GM23248 (cell line): ENCODE measurements at regions not wholly inside any gene's neighbourhood (a gene's known extent, or its start where the extent isn't known, plus 50 kb on each side); places are given as distances from the start of the nearest gene placed in this dataset.

Source experiments
- DNase-seq: peaks from one replicate; pipeline ENCODE4 v3.0.0-alpha.2; 2015
- H2AFZ ChIP-seq: fragments of 200-600 bp; sonication (generic); 2 replicates; pipeline ENCODE4 v1.6.1; 2016; ENCODE audit warnings: antibody characterized with exemption
- H3F3A ChIP-seq: fragments of 200-600 bp; sonication (generic); 2 replicates; pipeline ENCODE4 v1.6.1; 2016; ENCODE audit warnings: mild to moderate bottlenecking, antibody characterized with exemption, mixed run types; ENCODE audit not compliant: insufficient read depth
- H3K27ac ChIP-seq: fragments of 200-600 bp; sonication (generic); 2 replicates; pipeline ENCODE4 v1.5.1; 2016; ENCODE audit warnings: mild to moderate bottlenecking
- H3K27me3 ChIP-seq: fragments of 200-600 bp; sonication (generic); replicated peaks from 2 replicates; pipeline ENCODE4 v1.6.1; 2016; ENCODE audit warnings: mild to moderate bottlenecking; ENCODE audit not compliant: insufficient read depth
- H3K36me3 ChIP-seq: fragments of 200-600 bp; sonication (generic); 2 replicates; pipeline ENCODE4 v1.6.1; 2016; ENCODE audit warnings: low read depth, mild to moderate bottlenecking
- H3K4me1 ChIP-seq: fragments of 200-600 bp; sonication (generic); 2 replicates; pipeline ENCODE4 v1.6.1; 2016; ENCODE audit warnings: mild to moderate bottlenecking; ENCODE audit not compliant: insufficient read depth
- H3K4me2 ChIP-seq: fragments of 200-600 bp; sonication (generic); one replicate; pipeline ENCODE4 v1.6.1; 2016; ENCODE audit warnings: mild to moderate bottlenecking; ENCODE audit not compliant: unreplicated experiment
- H3K4me3 ChIP-seq: fragments of 200-600 bp; sonication (generic); 2 replicates; pipeline ENCODE4 v1.5.1; 2016; ENCODE audit warnings: mild to moderate bottlenecking
- H3K79me2 ChIP-seq: fragments of 200-600 bp; sonication (generic); 2 replicates; pipeline ENCODE4 v1.6.1; 2016; ENCODE audit warnings: mild to moderate bottlenecking; ENCODE audit not compliant: insufficient read depth
- H3K9ac ChIP-seq: fragments of 200-600 bp; sonication (generic); 2 replicates; pipeline ENCODE4 v1.6.1; 2016; ENCODE audit warnings: mild to moderate bottlenecking
- H3K9me2 ChIP-seq: fragments of 200-600 bp; sonication (generic); 2 replicates; pipeline ENCODE4 v1.6.1; 2016; ENCODE audit warnings: mixed run types, mild to moderate bottlenecking, moderate library complexity; ENCODE audit not compliant: insufficient read depth
- H3K9me3 ChIP-seq: fragments of 200-600 bp; sonication (generic); one replicate; pipeline ENCODE4 v1.6.1; 2017; ENCODE audit warnings: low read depth
- H4K20me1 ChIP-seq: fragments of 200-600 bp; sonication (generic); 2 replicates; pipeline ENCODE4 v1.6.0; 2016; ENCODE audit not compliant: insufficient read depth
- EZH2 ChIP-seq: fragments of 200-600 bp; sonication (generic); IDR thresholded peaks from 2 replicates; pipeline ENCODE4 v1.6.1; 2018; ENCODE audit warnings: antibody characterized with exemption, mild to moderate bottlenecking; ENCODE audit not compliant: insufficient read depth, poor library complexity, severe bottlenecking
- EZH2phosphoT487 ChIP-seq: fragments of 200-600 bp; sonication (generic); IDR thresholded peaks from 2 replicates; pipeline ENCODE4 v1.6.1; 2018; ENCODE audit warnings: antibody characterized with exemption, moderate library complexity, mild to moderate bottlenecking, low read depth; ENCODE audit not compliant: insufficient read depth
- WGBS, 2 experiments: methylation state at CpG; one replicate each; pipeline ENCODE4 v1.1.6; 2015 to 2017; ENCODE audit warnings: low lambda C conversion rate in 2 of 2, low coverage in 1 of 2; ENCODE audit errors: missing lambda C conversion rate in 2 of 2; 5-methylcytosine and 5-hydroxymethylcytosine counted together
- in situ Hi-C: fragments of 300-500 bp; cut with MboI; formaldehyde crosslinking; loops from 2 replicates; pipeline ENCODE4 v1.15.0; 2020

- H3F3A ChIP-seq: no peaks in the 10 kb centered on the region
- H3K27me3 ChIP-seq: no peaks in the 10 kb centered on the region
- no peak overlapping the region for H3K27ac ChIP-seq
- 13 to 17% methylated on average over 7 of the region's 7 CpGs for WGBS, 2 experiments
- no peak for TF ChIP-seq EZH2
- no peak overlapping the region for H2AFZ ChIP-seq
- DNase-seq: peak; percentile 6
- H3K4me3 ChIP-seq: no peak overlapping the region
- H3K4me2 ChIP-seq: no peak overlapping the region
- no peaks in the 10 kb centered on the region for H3K4me1 ChIP-seq
- in situ Hi-C loops: no loop called here
- no peaks in the 10 kb centered on the region for H3K79me2 ChIP-seq
- H3K36me3 ChIP-seq: no peaks in the 10 kb centered on the region
- H4K20me1 ChIP-seq: no peaks in the 10 kb centered on the region
- no peak overlapping the region for H3K9ac ChIP-seq
- no peaks in the 10 kb centered on the region for H3K9me2 ChIP-seq
- H3K9me3 ChIP-seq: no peaks in the 10 kb centered on the region
Measured at GRCh38 chr1:232218955-232219865, 410.7 kb downstream of the SIPA1L2 start.

- Histone ChIP-seq H3K9me3 (no peaks in the 10 kb centered on the region), H3K9me2 (no peaks in the 10 kb centered on the region), H3K79me2 (no peaks in the 10 kb centered on the region), H3F3A (no peaks in the 10 kb centered on the region), H3K27ac (no peak overlapping the region), H3K9ac (no peak overlapping the region), H2AFZ (no peak overlapping the region), H3K4me1 (no peaks in the 10 kb centered on the region), H4K20me1 (no peaks in the 10 kb centered on the region), H3K4me3 (no peak overlapping the region), H3K36me3 (no peaks in the 10 kb centered on the region), H3K4me2 (no peak overlapping the region), H3K27me3 (no peaks in the 10 kb centered on the region)
- no peak for DNase-seq
- TF ChIP-seq EZH2 (no peak), EZH2phosphoT487 (no peak)
- 38% methylated on average over 1 of the region's 1 CpG for WGBS, 2 experiments
- in situ Hi-C loops: no loop called here
Measured at GRCh38 chr1:232213928-232214327, 416.0 kb downstream of the SIPA1L2 start.

- Histone ChIP-seq H3K4me1 (no peaks in the 10 kb centered on the region), H3F3A (no peaks in the 10 kb centered on the region), H3K9me2 (no peaks in the 10 kb centered on the region), H3K4me2 (no peak overlapping the region), H3K27me3 (no peaks in the 10 kb centered on the region), H2AFZ (no peak overlapping the region), H3K9ac (no peak overlapping the region), H4K20me1 (no peaks in the 10 kb centered on the region), H3K4me3 (no peak overlapping the region), H3K27ac (no peak overlapping the region), H3K9me3 (no peaks in the 10 kb centered on the region), H3K36me3 (no peaks in the 10 kb centered on the region), H3K79me2 (no peaks in the 10 kb centered on the region)
- in situ Hi-C loops: no loop called here
- no peak for DNase-seq
- TF ChIP-seq EZH2: no peak
- TF ChIP-seq EZH2phosphoT487: no peak
- 0 to 2% methylated on average over 1 of the region's 1 CpG for WGBS, 2 experiments
Measured at GRCh38 chr1:232212253-232212652, 417.7 kb downstream of the SIPA1L2 start.

- Histone ChIP-seq H3K9me2 (no peaks in the 10 kb centered on the region), H3K4me1 (no peaks in the 10 kb centered on the region), H3K27me3 (no peaks in the 10 kb centered on the region; the same call in 1 of the 2 replicates), H3K27ac (no peak overlapping the region), H3F3A (no peaks in the 10 kb centered on the region), H3K9me3 (no peaks in the 10 kb centered on the region), H3K4me3 (no peak overlapping the region), H3K9ac (no peak overlapping the region), H3K4me2 (no peak overlapping the region), H3K36me3 (no peaks in the 10 kb centered on the region), H4K20me1 (no peaks in the 10 kb centered on the region), H3K79me2 (no peaks in the 10 kb centered on the region), H2AFZ (no peak overlapping the region)
- WGBS, 2 experiments: 56 to 70% methylated on average over 2 of the region's 2 CpGs
- in situ Hi-C loops: no loop called here
- no peak for DNase-seq
- TF ChIP-seq EZH2phosphoT487 (no peak), EZH2 (no peak)
Measured at GRCh38 chr1:232211149-232211548, 418.8 kb downstream of the SIPA1L2 start.

- Histone ChIP-seq H3K9ac (no peak overlapping the region), H3K4me3 (no peak overlapping the region), H2AFZ (no peak overlapping the region), H3K4me2 (no peak overlapping the region), H3K4me1 (no peaks in the 10 kb centered on the region), H3K9me2 (no peaks in the 10 kb centered on the region), H3F3A (no peaks in the 10 kb centered on the region), H4K20me1 (no peaks in the 10 kb centered on the region), H3K9me3 (no peaks in the 10 kb centered on the region), H3K27me3 (no peaks in the 10 kb centered on the region; the same call in 1 of the 2 replicates), H3K36me3 (no peaks in the 10 kb centered on the region), H3K79me2 (no peaks in the 10 kb centered on the region), H3K27ac (no peak overlapping the region)
- 61 to 68% methylated on average over 4 of the region's 4 CpGs for WGBS, 2 experiments
- in situ Hi-C loops: no loop called here
- DNase-seq: no peak
- TF ChIP-seq EZH2phosphoT487: no peak
- no peak for TF ChIP-seq EZH2
Measured at GRCh38 chr1:232209357-232209756, 420.6 kb downstream of the SIPA1L2 start.
